ENCODE measurements at regions not wholly inside any gene's neighbourhood (a gene's known extent, or its start where the extent isn't known, plus 50 kb on each side); places are given as distances from the start of the nearest gene placed in this dataset.

DNA sequence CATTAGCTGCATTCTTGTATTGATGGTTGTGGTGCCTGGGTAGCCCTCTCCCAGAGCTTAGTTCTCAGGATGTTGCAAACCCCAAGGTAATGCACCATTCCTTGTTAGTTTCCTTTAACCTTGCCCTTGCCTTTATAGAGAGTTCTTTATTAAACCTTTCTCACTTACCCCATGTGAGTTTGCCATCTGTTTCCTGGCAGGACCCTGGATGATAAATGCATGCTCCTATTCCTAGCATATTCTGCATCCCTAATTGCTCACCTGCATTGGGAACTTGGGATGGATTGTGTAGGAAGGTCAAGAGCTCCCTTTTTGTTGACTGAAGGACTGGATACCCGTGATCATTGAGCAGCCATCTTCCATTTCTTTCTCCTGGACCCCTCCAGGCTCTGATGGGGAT, 59.9 kb upstream of the AP1S2 start:
- DNase-seq (ENCODE audit: low read depth) = no peak
- TF ChIP-seq, protein P1, sequence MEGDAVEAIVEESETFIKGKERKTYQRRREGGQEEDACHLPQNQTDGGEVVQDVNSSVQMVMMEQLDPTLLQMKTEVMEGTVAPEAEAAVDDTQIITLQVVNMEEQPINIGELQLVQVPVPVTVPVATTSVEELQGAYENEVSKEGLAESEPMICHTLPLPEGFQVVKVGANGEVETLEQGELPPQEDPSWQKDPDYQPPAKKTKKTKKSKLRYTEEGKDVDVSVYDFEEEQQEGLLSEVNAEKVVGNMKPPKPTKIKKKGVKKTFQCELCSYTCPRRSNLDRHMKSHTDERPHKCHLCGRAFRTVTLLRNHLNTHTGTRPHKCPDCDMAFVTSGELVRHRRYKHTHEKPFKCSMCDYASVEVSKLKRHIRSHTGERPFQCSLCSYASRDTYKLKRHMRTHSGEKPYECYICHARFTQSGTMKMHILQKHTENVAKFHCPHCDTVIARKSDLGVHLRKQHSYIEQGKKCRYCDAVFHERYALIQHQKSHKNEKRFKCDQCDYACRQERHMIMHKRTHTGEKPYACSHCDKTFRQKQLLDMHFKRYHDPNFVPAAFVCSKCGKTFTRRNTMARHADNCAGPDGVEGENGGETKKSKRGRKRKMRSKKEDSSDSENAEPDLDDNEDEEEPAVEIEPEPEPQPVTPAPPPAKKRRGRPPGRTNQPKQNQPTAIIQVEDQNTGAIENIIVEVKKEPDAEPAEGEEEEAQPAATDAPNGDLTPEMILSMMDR (IDR thresholded peaks at IDR 0.05; ENCODE audit: insufficient read depth, low read depth, low read length, missing control alignments) = no peak
- H3K4me3 ChIP-seq (ENCODE audit: low read length) = no peak overlapping the region

DNA sequence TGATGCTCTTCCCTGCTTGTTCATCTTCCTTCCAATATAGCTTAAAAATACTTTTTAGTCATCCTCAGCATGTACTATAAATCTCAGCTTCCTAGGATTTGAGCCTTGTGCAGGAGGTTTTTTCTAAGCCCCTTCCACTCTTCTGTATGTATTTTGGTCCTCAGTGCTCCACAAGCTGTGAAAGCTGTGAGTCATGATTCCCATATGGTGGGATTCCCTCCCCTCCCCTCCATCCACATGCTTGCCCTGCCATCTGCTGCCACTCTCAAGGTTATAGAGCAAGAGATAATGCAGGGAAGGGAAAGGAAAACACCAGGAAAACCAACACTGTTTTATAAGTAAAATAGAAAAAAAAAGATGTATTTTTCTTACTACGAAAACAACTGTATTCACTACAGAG, 58.5 kb upstream of the AP1S2 start:
- DNase-seq (ENCODE audit: low read depth) = no peak
- TF ChIP-seq, protein P1 (IDR thresholded peaks at IDR 0.05; ENCODE audit: insufficient read depth, low read depth, low read length, missing control alignments) = no peak
- no peak overlapping the region for H3K4me3 ChIP-seq (ENCODE audit: low read length)

DNA sequence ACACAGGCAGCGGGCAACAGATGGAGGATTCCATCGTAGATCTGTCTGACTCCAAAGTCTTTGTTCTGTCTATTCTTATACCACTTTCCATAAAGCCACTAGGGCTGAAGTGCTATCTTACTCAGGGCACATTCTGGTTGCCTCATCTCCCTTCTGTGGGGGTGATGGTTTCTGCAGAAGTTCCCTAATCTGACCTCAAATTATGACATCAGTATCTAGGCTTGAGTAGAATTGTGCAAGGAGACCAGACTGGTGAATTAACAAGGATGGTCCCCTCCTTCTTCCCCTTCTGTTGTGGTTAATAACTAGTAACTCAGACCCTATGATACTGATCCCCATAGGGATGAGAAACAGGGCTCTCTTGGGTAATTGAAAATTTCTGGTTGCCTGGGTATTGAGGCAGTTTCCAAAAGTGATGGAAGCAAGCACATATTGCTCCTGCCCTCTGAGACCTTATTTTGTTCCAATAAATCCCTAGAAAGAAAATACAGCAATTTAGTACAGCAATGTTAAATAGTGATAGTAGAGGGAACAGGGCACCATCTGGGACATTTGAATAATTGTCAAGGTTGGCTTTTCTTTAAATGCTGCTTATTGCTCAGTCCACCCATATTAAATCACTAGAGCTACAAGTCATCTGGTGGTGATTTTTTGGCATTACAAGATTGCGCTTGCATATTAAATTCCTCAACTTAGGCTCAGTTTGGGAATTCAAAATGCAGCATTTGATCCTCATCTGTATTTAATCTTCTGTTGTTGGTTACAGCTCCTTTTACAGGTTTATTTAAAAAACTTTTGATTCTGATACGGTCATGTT, 57.3 kb upstream of the AP1S2 start:
- TF ChIP-seq, protein P1 (IDR thresholded peaks at IDR 0.05; ENCODE audit: insufficient read depth, low read depth, low read length, missing control alignments) = no peak
- H3K4me3 ChIP-seq (ENCODE audit: low read length) = no peak overlapping the region
- no peak for DNase-seq (ENCODE audit: low read depth)

DNA sequence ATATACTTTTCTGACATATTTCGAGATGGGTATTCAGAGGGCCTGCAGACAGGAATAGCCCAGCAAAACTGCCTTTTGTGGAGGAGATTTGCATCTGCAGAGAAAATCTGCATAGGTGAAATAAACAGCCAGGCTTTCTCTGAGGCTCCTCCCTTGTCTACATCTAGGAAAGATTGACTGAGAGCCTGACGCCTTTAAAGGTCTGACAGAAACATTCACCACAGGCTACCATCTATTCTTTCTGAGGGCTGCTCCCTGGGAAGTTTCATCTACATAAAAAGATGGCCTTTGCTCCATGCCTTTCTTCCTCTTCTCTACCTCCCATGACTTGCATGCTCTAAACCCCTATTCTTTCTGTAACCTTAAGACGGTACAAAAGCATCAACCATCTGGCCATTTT, 55.0 kb upstream of the AP1S2 start:
- no peak for DNase-seq (ENCODE audit: low read depth)
- TF ChIP-seq, protein P1 (IDR thresholded peaks at IDR 0.05; ENCODE audit: insufficient read depth, low read depth, low read length, missing control alignments) = no peak
- no peak overlapping the region for H3K4me3 ChIP-seq (ENCODE audit: low read length)

DNA sequence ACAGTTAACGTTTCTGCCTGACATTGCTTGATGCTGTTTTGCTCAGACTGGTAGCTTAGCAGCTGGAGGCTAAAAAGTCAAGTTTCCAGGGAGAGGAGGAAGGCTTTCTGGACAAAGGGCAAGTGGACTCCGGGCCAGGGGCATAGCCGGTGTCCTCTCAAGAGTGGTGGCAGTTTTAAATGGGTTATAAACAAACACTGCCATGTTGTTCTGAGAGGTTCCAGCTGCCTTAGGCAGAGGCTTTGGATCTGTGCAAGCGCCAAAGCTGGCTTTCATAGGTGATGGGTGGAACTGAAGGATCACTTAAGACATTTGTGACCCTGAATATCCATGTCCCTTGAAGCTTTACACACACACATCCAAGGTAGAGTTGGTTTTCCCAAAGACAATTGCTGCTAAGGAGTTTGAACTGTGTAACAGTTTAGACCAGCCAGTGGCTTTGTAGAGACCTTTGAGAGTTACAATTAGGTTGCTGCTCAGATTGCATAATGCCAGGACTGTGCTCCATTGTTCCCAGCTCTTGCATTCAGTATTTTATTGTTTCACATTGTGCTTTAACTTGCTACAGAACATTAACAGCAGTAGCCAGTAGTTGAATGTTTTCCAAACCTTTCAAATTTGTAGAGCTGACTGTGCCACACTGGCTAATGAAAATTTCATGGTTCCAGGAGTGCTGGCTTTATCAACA, 54.1 kb upstream of the AP1S2 start:
- H3K4me3 ChIP-seq (ENCODE audit: low read length) = no peak overlapping the region
- TF ChIP-seq, protein P1 (IDR thresholded peaks at IDR 0.05; ENCODE audit: insufficient read depth, low read depth, low read length, missing control alignments) = no peak

DNA sequence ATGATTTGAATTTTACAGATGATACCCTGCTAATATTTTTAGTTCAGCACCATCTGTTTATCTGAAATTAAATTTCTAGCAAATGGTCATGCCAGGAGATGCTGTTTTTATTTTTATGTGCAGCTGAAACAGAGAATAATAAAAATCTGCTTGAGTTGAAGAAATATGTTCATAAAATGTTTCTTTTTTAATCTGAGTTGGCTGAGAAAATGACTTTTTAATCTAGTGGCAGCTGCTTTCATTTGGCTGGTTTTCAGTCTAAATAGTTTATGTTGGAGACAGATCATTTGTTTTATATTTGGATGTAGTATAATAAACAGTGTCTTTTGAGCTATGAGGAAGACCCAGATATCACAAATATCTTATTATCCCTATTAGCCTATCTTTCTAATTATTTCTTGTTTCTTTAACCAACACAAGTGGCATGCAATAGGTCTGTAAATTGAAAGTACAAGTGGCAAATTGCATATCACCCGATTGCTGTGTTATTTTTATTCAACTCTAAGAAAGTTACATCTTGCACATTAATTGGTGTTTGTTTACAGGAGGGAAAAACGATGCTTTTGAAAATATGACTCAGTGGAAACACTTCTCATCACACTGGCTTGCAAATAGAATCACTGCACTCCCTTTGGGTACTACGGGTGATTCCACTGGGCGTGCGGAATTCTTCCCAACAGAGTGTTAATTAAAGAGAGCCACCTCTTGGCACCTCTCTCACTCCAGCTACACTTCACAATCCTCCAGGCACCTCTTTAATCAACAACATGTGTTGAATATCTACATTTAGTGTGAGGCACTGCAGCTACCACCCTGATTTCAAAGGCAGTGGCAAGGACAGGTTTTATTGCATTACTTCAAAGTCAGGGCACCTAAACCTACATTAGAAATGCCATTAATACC, 51.7 kb upstream of the AP1S2 start:
- no peak overlapping the region for H3K4me3 ChIP-seq (ENCODE audit: low read length)
- TF ChIP-seq, protein P1 (IDR thresholded peaks at IDR 0.05; ENCODE audit: insufficient read depth, low read depth, low read length, missing control alignments) = no peak
- DNase-seq (ENCODE audit: low read depth) = no peak

More for the DNA sequence above, 54.1 kb upstream of the AP1S2 start:
- no peak for DNase-seq (ENCODE audit: low read depth)
